Glomerular endothelial cell (primary cell): ENCODE measurements at regions not wholly inside any gene's neighbourhood (a gene's known extent, or its start where the extent isn't known, plus 50 kb on each side); places are given as distances from the start of the nearest gene placed in this dataset.
"Not testable (repeated sequence)": the region's sequence is repeated elsewhere in the genome, so short reads cannot be mapped to it uniquely, and the experiment has no call there.

Experiments
- DNase-seq: peaks from one replicate; pipeline ENCODE4 v3.0.0-alpha.2; 2011; ENCODE audit warnings: low read depth, low spot score; ENCODE audit errors: extremely low read depth

GRCh38 chr6:27775138-27775795 lies 136.9 kb downstream of the OR2B2 start:
- DNase-seq: not testable (repeated sequence)

GRCh38 chr6:27774264-27774600 lies 138.0 kb downstream of the OR2B2 start:
- DNase-seq: not testable (repeated sequence)

GRCh38 chr6:27773542-27774263 lies 138.5 kb downstream of the OR2B2 start:
- DNase-seq: not testable (repeated sequence)

- DNase-seq: no peak
These were observed 139.8 kb downstream of the OR2B2 start for GRCh38 chr6:27772261-27773001.

GRCh38 chr6:27771235-27771634 lies 141.0 kb downstream of the OR2B2 start:
- no peak for DNase-seq

GRCh38 chr6:27770724-27771123 lies 141.5 kb downstream of the OR2B2 start:
- no peak for DNase-seq

- DNase-seq: no peak
These were observed 143.6 kb downstream of the OR2B2 start for GRCh38 chr6:27768556-27768955.

GRCh38 chr6:27767851-27768250 lies 144.3 kb downstream of the OR2B2 start:
- DNase-seq: no peak

- no peak for DNase-seq
These were observed 145.8 kb downstream of the OR2B2 start for GRCh38 chr6:27766405-27766804.

- DNase-seq: no peak
These were observed 147.1 kb downstream of the OR2B2 start for GRCh38 chr6:27765028-27765590.

- no peak for DNase-seq
These were observed 150.8 kb downstream of the OR2B2 start for GRCh38 chr6:27761391-27761790.

GRCh38 chr6:27760464-27760863 lies 151.7 kb downstream of the OR2B2 start:
- DNase-seq: no peak

GRCh38 chr6:27759930-27760329 lies 152.3 kb downstream of the OR2B2 start:
- no peak for DNase-seq

GRCh38 chr6:27758491-27758890 lies 153.7 kb downstream of the OR2B2 start:
- DNase-seq: no peak

- no peak for DNase-seq
These were observed 154.9 kb downstream of the OR2B2 start for GRCh38 chr6:27757307-27757706.

GRCh38 chr6:27755768-27756167 lies 156.4 kb downstream of the OR2B2 start:
- DNase-seq: no peak

GRCh38 chr6:27754408-27754782 lies 157.8 kb downstream of the OR2B2 start:
- no peak for DNase-seq

GRCh38 chr6:27753668-27754407 lies 158.4 kb downstream of the OR2B2 start:
- DNase-seq: no peak

GRCh38 chr6:27752038-27752885 lies 159.9 kb downstream of the OR2B2 start:
- peak; percentile 67 for DNase-seq

GRCh38 chr6:27748661-27749060 lies 163.5 kb downstream of the OR2B2 start:
- DNase-seq: no peak
